GM10248 (cell line): ENCODE measurements at regions not wholly inside any gene's neighbourhood (a gene's known extent, or its start where the extent isn't known, plus 50 kb on each side); places are given as distances from the start of the nearest gene placed in this dataset.

Experiments
- CTCF ChIA-PET: fragments of 300-600 bp; sonication (Branson Sonifier 250); formaldehyde crosslinking; extraction: SDS; loops from one replicate; lab custom pipeline; 2021; ENCODE audit warnings: antibody characterized with exemption; lab: Yijun Ruan, JAX
- POLR2A ChIA-PET: fragments of 350-650 bp; sonication (Branson Sonifier 250); formaldehyde crosslinking; extraction: SDS; loops from one replicate; lab custom pipeline; 2020; ENCODE audit warnings: antibody characterized with exemption; lab: Yijun Ruan, JAX
- DNase-seq: peaks from one replicate; pipeline ENCODE4 v3.0.0; 2012; ENCODE audit errors: extremely low spot score
- CTCF ChIP-seq: IDR thresholded peaks from 2 replicates; pipeline ENCODE4 v1.5.1; 2012; ENCODE audit warnings: mild to moderate bottlenecking, low read depth; ENCODE audit errors: extremely low read depth, missing control alignments, control extremely low read depth

- no peak for DNase-seq
Observed at GRCh38 chr3:177430653-177431052, 233.4 kb upstream of the TBL1XR1 start.

GRCh38 chr3:177431525-177432176, 234.4 kb upstream of the TBL1XR1 start:
- no peak for DNase-seq
- TF ChIP-seq CTCF, result no peak
- ChIA-PET POLR2A (no interaction called here), CTCF (no interaction called here)

More at GRCh38 chr3:177430653-177431052, 233.4 kb upstream of the TBL1XR1 start:
- no peak for TF ChIP-seq CTCF
- CTCF ChIA-PET, result no interaction called here
- POLR2A ChIA-PET, result no interaction called here

- ChIA-PET CTCF (interaction anchor here (1.3 kb wide), 1 partner anchor 12 kb away, joined by 5 read pairs; no protein-coding TSS in a partner anchor), POLR2A (no interaction called here)
- no peak for TF ChIP-seq CTCF
- DNase-seq, result no peak
Observed at GRCh38 chr3:177435301-177435700, 238.0 kb upstream of the TBL1XR1 start.

- TF ChIP-seq CTCF, result no peak
- ChIA-PET POLR2A (no interaction called here), CTCF (interaction anchor here (0.6 to 1.7 kb wide), 3 partner anchors 10 to 65 kb away, joined by 3 to 5 read pairs (median 4); no protein-coding TSS in a partner anchor)
- DNase-seq, result no peak
Observed at GRCh38 chr3:177437513-177438337, 240.4 kb upstream of the TBL1XR1 start.

- TF ChIP-seq CTCF, result no peak
- no peak for DNase-seq
- ChIA-PET POLR2A (no interaction called here), CTCF (interaction anchor here (0.6 to 1.7 kb wide), 3 partner anchors 9 to 379 kb away, joined by 3 to 4 read pairs (median 3); no protein-coding TSS in a partner anchor)
Observed at GRCh38 chr3:177438596-177439220, 241.4 kb upstream of the TBL1XR1 start.

GRCh38 chr3:177439694-177440269, 242.5 kb upstream of the TBL1XR1 start:
- CTCF ChIA-PET, result interaction anchor here (1.7 kb wide), 1 partner anchor 8 kb away, joined by 4 read pairs; no protein-coding TSS in a partner anchor
- no peak for TF ChIP-seq CTCF
- POLR2A ChIA-PET, result no interaction called here
- no peak for DNase-seq
